Breast epithelium (tissue), 4 donors: ENCODE measurements at regions not wholly inside any gene's neighbourhood (a gene's known extent, or its start where the extent isn't known, plus 50 kb on each side); places are given as distances from the start of the nearest gene placed in this dataset.

Source experiments
- DNase-seq, 2 donors: peaks; one replicate each; pipeline ENCODE4 v3.0.0-alpha.2; 2019; ENCODE audit warnings: low spot score in 2 of 2
- H3K27ac ChIP-seq, 2 donors: fragments of 200-600 bp; sonication (generic) in 1 of 2; one replicate each; pipeline ENCODE4 v1.5.1; 2016 to 2019; ENCODE audit warnings: mild to moderate bottlenecking in 1 of 2
- H3K27me3 ChIP-seq, 2 donors: fragments of 200-600 bp; sonication (generic) in 1 of 2; one replicate each; pipeline versions ENCODE4 v1.5.1 to v1.6.0; 2017 to 2019; ENCODE audit warnings: control low read depth in 1 of 2, mild to moderate bottlenecking in 1 of 2
- H3K36me3 ChIP-seq: fragments of 200-600 bp; one replicate; pipeline ENCODE4 v1.5.1; 2019
- H3K4me1 ChIP-seq, 2 donors: fragments of 200-600 bp; sonication (generic); one replicate each; pipeline ENCODE4 v1.5.1; 2016 to 2019; ENCODE audit warnings: control low read depth in 1 of 2
- H3K4me3 ChIP-seq, 3 donors: fragments of 200-600 bp; sonication (generic); 1 replicate in 2 of 3; 2 replicates in 1 of 3; pipeline ENCODE4 v1.5.1; 2016 to 2019; ENCODE audit warnings: mild to moderate bottlenecking in 3 of 3, moderate library complexity in 2 of 3
- H3K9me3 ChIP-seq, 2 donors: fragments of 200-600 bp; sonication (generic) in 1 of 2; one replicate each; pipeline ENCODE4 v1.5.1; 2016 to 2019; ENCODE audit warnings: control low read depth in 1 of 2
- POLR2A ChIP-seq: fragments of 450-650 bp; IDR thresholded peaks from one replicate; pipeline ENCODE4 v1.6.1; 2016; ENCODE audit warnings: antibody characterized with exemption, mild to moderate bottlenecking, moderate library complexity
- POLR2AphosphoS5 ChIP-seq, 3 donors: sonication (generic); formaldehyde crosslinking; IDR thresholded peaks; one replicate each; pipeline ENCODE4 v1.6.1; 2017; ENCODE audit warnings: antibody characterized with exemption in 3 of 3
- intact Hi-C: fragments of 100-400 bp; cut with DNase I; formaldehyde crosslinking; loops from one replicate; pipeline ENCODE4 v1.15.1; 2023; ENCODE audit warnings: low total_unique reads
- TF ChIP-seq, protein P1 (sequence below), 3 donors: fragments of 450-650 bp; IDR thresholded peaks; one replicate each; pipeline ENCODE4 v1.5.1; 2016 to 2017; ENCODE audit warnings: antibody characterized with exemption in 3 of 3, mild to moderate bottlenecking in 3 of 3, moderate library complexity in 3 of 3

DNA sequence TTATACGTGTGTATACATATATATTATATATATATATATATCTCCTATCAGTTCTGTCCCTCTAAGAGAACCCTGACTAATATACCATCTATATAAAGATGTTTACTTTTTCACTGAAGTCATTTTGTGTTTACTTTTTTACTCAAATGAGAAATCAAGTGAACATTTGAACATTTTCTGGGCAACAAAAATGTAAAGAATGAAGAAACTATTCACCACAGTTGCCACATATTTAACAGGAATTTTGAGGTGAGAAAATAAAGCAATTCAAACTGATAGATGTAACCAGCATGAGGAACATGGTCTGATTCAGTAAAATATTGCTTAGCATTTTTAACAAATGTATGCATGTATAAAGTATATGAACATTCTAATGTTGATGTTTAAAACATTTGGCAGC is 299.2 kb upstream of the KLHL1 start:
- no peak for DNase-seq
- Histone ChIP-seq H3K36me3 (peaks cover 5% of the 10 kb centered on the region), H3K4me1 (no peaks in the 10 kb centered on the region), H3K27me3 (no peaks in the 10 kb centered on the region), H3K9me3 (no peaks in the 10 kb centered on the region), H3K27ac (no peak overlapping the region), H3K4me3 (no peak overlapping the region)
- TF ChIP-seq POLR2A (no peak), POLR2AphosphoS5 (IDR thresholded peaks at IDR 0.05) (no peak)
- TF ChIP-seq, protein P1, sequence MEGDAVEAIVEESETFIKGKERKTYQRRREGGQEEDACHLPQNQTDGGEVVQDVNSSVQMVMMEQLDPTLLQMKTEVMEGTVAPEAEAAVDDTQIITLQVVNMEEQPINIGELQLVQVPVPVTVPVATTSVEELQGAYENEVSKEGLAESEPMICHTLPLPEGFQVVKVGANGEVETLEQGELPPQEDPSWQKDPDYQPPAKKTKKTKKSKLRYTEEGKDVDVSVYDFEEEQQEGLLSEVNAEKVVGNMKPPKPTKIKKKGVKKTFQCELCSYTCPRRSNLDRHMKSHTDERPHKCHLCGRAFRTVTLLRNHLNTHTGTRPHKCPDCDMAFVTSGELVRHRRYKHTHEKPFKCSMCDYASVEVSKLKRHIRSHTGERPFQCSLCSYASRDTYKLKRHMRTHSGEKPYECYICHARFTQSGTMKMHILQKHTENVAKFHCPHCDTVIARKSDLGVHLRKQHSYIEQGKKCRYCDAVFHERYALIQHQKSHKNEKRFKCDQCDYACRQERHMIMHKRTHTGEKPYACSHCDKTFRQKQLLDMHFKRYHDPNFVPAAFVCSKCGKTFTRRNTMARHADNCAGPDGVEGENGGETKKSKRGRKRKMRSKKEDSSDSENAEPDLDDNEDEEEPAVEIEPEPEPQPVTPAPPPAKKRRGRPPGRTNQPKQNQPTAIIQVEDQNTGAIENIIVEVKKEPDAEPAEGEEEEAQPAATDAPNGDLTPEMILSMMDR (IDR thresholded peaks at IDR 0.05), result no peak
- intact Hi-C loops, result no loop called here

DNA sequence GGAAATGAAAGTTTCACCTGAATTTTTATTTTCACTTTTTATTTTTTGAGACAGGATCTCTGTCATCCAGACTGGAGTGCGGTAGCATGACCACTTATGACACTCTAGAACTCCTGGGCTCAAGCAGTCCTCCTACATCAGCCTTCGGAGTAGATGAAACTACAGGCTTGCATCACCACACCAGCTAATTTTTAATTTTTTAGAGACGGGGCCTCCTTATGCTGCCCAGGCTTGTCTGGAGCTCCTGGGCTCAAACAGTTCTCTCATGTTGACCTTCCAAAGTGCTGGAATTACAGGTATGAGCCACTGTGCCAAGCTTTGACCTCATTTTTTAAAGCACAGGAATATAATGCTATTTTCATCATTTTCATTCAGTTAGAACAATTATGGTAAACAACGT is 297.0 kb upstream of the KLHL1 start:
- peaks cover 5% of the 10 kb centered on the region for H3K36me3 ChIP-seq
- no peak for DNase-seq
- TF ChIP-seq POLR2AphosphoS5 (IDR thresholded peaks at IDR 0.05) (no peak), POLR2A (no peak)
- TF ChIP-seq, protein P1 (IDR thresholded peaks at IDR 0.05), result no peak
- H3K4me1 ChIP-seq, result no peaks in the 10 kb centered on the region
- H3K9me3 ChIP-seq, result no peaks in the 10 kb centered on the region
- intact Hi-C loops, result no loop called here
- H3K27me3 ChIP-seq, result no peaks in the 10 kb centered on the region
- H3K27ac ChIP-seq, result no peak overlapping the region
- H3K4me3 ChIP-seq, result no peak overlapping the region

GRCh38 chr13:70394031-70394548 is 285.8 kb upstream of the KLHL1 start:
- Histone ChIP-seq H3K27me3 (no peaks in the 10 kb centered on the region), H3K9me3 (no peaks in the 10 kb centered on the region), H3K4me3 (no peak overlapping the region), H3K36me3 (no peaks in the 10 kb centered on the region), H3K27ac (no peak overlapping the region), H3K4me1 (no peaks in the 10 kb centered on the region)
- intact Hi-C loops, result no loop called here
- TF ChIP-seq POLR2A, result no peak
- TF ChIP-seq, protein P1 (IDR thresholded peaks at IDR 0.05), result no peak
- TF ChIP-seq POLR2AphosphoS5 (IDR thresholded peaks at IDR 0.05), result no peak
- DNase-seq, result no peak

GRCh38 chr13:70391678-70392077 is 283.4 kb upstream of the KLHL1 start:
- Histone ChIP-seq H3K27me3 (no peaks in the 10 kb centered on the region), H3K27ac (no peak overlapping the region), H3K4me3 (no peak overlapping the region), H3K4me1 (no peaks in the 10 kb centered on the region), H3K9me3 (no peaks in the 10 kb centered on the region), H3K36me3 (no peaks in the 10 kb centered on the region)
- intact Hi-C loops, result no loop called here
- DNase-seq, result no peak
- TF ChIP-seq POLR2A (no peak), POLR2AphosphoS5 (IDR thresholded peaks at IDR 0.05) (no peak)
- TF ChIP-seq, protein P1 (IDR thresholded peaks at IDR 0.05), result no peak

DNA sequence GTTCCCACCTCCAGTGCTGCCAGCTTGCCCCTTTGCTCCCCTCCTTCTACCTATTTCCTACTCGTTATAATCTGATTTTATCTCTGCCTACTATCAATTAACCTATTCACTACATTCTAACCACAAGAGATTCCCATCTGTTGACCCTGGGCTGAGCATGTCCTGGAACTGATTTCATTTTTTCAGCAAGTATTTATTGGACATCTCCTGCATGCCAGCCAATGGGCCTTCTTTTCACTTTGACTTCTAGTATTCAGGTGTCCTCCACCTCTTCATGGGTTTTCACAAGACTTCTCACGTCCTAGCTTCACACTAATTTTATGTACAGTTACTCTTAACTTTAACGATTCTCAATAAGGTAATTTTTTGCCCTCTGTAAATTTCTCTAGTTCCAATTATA is 282.7 kb upstream of the KLHL1 start:
- DNase-seq, result no peak

More for the DNA sequence above, 282.7 kb upstream of the KLHL1 start:
- H3K9me3 ChIP-seq, result no peaks in the 10 kb centered on the region
- H3K27ac ChIP-seq, result no peak overlapping the region
- H3K36me3 ChIP-seq, result no peaks in the 10 kb centered on the region
- no peaks in the 10 kb centered on the region for H3K27me3 ChIP-seq
- H3K4me1 ChIP-seq, result no peaks in the 10 kb centered on the region
- H3K4me3 ChIP-seq, result no peak overlapping the region
- intact Hi-C loops, result no loop called here
- TF ChIP-seq POLR2A (no peak), POLR2AphosphoS5 (IDR thresholded peaks at IDR 0.05) (no peak)
- TF ChIP-seq, protein P1 (IDR thresholded peaks at IDR 0.05), result no peak
